ENCODE measurements at regions not wholly inside any gene's neighbourhood (a gene's known extent, or its start where the extent isn't known, plus 50 kb on each side); places are given as distances from the start of the nearest gene placed in this dataset.

DNA sequence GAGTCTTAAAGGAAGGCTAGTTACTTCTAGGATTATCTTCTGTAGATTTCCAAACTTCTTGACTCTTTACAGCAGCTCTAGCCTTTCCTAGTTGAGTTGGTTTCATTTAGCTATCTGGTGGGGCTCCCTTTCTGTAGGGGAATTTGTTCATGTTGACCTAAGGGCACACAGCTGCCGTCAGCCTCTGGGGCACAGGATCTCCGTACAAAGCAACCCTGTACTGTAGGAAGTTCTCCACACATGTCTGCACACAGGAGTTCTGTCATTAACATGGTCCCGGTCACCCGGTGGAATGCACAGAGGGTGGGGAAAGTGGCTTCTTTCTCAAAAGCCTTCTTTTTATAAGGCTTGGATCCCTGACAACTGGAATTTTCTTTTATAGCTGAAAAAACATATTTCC lies 88.7 kb upstream of the TNIK start:
- ChIA-PET CTCF (interaction anchor here (1.2 to 1.5 kb wide), 3 partner anchors 14 to 25 kb away, joined by 3 to 4 read pairs (median 4); no protein-coding TSS in a partner anchor), POLR2A (interaction anchor here (0.5 kb wide), 1 partner anchor 520 kb away, joined by 3 read pairs; no protein-coding TSS in a partner anchor)
- no peak overlapping the region for H3K4me3 ChIP-seq (ENCODE audit: low read depth, low read length)
- H3K27me3 ChIP-seq (ENCODE audit: control insufficient read depth, insufficient read depth, low read length) = no peaks in the 10 kb centered on the region
- DNase-seq (ENCODE audit: low read depth) = no peak
- TF ChIP-seq, protein P1, sequence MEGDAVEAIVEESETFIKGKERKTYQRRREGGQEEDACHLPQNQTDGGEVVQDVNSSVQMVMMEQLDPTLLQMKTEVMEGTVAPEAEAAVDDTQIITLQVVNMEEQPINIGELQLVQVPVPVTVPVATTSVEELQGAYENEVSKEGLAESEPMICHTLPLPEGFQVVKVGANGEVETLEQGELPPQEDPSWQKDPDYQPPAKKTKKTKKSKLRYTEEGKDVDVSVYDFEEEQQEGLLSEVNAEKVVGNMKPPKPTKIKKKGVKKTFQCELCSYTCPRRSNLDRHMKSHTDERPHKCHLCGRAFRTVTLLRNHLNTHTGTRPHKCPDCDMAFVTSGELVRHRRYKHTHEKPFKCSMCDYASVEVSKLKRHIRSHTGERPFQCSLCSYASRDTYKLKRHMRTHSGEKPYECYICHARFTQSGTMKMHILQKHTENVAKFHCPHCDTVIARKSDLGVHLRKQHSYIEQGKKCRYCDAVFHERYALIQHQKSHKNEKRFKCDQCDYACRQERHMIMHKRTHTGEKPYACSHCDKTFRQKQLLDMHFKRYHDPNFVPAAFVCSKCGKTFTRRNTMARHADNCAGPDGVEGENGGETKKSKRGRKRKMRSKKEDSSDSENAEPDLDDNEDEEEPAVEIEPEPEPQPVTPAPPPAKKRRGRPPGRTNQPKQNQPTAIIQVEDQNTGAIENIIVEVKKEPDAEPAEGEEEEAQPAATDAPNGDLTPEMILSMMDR (IDR thresholded peaks at IDR 0.05; ENCODE audit: insufficient read depth, low read depth, low read length) = no peak
- H3K36me3 ChIP-seq (ENCODE audit: control insufficient read depth, insufficient read depth, low read length) = no peaks in the 10 kb centered on the region

DNA sequence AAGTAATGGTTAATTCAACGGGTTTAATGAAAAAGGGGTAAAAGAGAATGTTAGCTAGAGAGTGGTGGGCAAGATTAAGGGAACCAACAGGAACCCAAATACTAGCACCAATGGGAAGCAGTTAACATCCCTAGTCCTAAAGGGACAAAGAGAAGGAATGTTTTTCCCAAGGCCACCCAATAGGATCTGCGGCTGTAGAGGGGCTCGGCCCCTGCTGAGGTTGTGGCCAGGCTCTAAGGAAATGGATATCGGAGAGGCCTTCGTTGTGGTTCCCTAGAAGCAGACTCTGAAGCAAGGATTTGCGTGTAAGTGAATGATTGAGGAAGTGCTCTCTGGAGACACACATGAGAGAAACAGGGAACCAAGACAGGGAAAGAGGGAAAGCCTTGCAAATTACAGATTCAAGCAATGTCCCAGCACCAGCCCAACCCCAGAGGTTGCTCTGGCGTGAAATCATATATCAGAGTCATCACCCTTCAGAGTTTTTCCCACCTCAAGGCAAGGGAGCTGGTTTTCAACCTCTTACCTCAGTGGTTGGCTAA lies 83.6 kb upstream of the TNIK start:
- CTCF ChIA-PET = interaction anchor here (0.6 to 1.4 kb wide), 2 partner anchors 22 to 495 kb away, joined by 3 to 5 read pairs; no protein-coding TSS in a partner anchor

DNA sequence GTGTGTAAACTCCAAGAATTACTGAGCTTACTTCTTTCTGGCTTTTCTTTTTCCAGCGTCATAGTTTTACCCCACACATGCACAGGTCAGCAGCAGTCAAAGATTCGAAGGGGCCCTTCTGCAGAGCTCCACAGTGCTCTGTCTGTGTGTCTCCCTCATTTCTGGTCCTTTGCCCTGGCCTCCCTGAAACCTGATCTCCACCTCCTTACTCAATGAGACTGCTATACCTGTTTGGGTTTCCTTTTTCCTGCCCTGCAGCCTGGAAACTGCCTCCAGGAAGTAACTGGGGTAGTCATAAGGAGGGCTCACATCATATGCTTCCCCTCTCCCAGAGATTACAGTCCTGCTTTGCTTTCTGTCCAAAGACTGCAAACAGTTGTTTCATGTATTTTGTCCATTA lies 82.8 kb upstream of the TNIK start:
- CTCF ChIA-PET = interaction anchor here (1.4 kb wide), 1 partner anchor 23 kb away, joined by 5 read pairs; no protein-coding TSS in a partner anchor

More for the DNA sequence above, 83.6 kb upstream of the TNIK start:
- TF ChIP-seq, protein P1 (IDR thresholded peaks at IDR 0.05; ENCODE audit: insufficient read depth, low read depth, low read length) = no peak
- POLR2A ChIA-PET = no interaction called here
- no peak overlapping the region for H3K4me3 ChIP-seq (ENCODE audit: low read depth, low read length)
- no peaks in the 10 kb centered on the region for H3K27me3 ChIP-seq (ENCODE audit: control insufficient read depth, insufficient read depth, low read length)
- H3K36me3 ChIP-seq (ENCODE audit: control insufficient read depth, insufficient read depth, low read length) = no peaks in the 10 kb centered on the region
- DNase-seq (ENCODE audit: low read depth) = no peak

GRCh38 chr3:171541647-171542046 lies 81.4 kb upstream of the TNIK start:
- no peak overlapping the region for H3K4me3 ChIP-seq (ENCODE audit: low read depth, low read length)
- DNase-seq (ENCODE audit: low read depth) = no peak
- CTCF ChIA-PET = no interaction called here
- no peaks in the 10 kb centered on the region for H3K27me3 ChIP-seq (ENCODE audit: control insufficient read depth, insufficient read depth, low read length)
- TF ChIP-seq, protein P1 (IDR thresholded peaks at IDR 0.05; ENCODE audit: insufficient read depth, low read depth, low read length) = no peak
- POLR2A ChIA-PET = no interaction called here
- no peaks in the 10 kb centered on the region for H3K36me3 ChIP-seq (ENCODE audit: control insufficient read depth, insufficient read depth, low read length)

More for the DNA sequence above, 82.8 kb upstream of the TNIK start:
- POLR2A ChIA-PET = no interaction called here
- DNase-seq (ENCODE audit: low read depth) = no peak
- TF ChIP-seq, protein P1 (IDR thresholded peaks at IDR 0.05; ENCODE audit: insufficient read depth, low read depth, low read length) = no peak
- Histone ChIP-seq H3K36me3 (ENCODE audit: control insufficient read depth, insufficient read depth, low read length) (no peaks in the 10 kb centered on the region), H3K4me3 (ENCODE audit: low read depth, low read length) (no peak overlapping the region), H3K27me3 (ENCODE audit: control insufficient read depth, insufficient read depth, low read length) (no peaks in the 10 kb centered on the region)

GRCh38 chr3:171541181-171541580 lies 81.0 kb upstream of the TNIK start:
- Histone ChIP-seq H3K4me3 (ENCODE audit: low read depth, low read length) (no peak overlapping the region), H3K36me3 (ENCODE audit: control insufficient read depth, insufficient read depth, low read length) (no peaks in the 10 kb centered on the region), H3K27me3 (ENCODE audit: control insufficient read depth, insufficient read depth, low read length) (no peaks in the 10 kb centered on the region)
- POLR2A ChIA-PET = no interaction called here
- CTCF ChIA-PET = no interaction called here
- TF ChIP-seq, protein P1 (IDR thresholded peaks at IDR 0.05; ENCODE audit: insufficient read depth, low read depth, low read length) = no peak
- DNase-seq (ENCODE audit: low read depth) = no peak
